ENCODE measurements at regions not wholly inside any gene's neighbourhood (a gene's known extent, or its start where the extent isn't known, plus 50 kb on each side); places are given as distances from the start of the nearest gene placed in this dataset.
"Not testable (repeated sequence)": the region's sequence is repeated elsewhere in the genome, so short reads cannot be mapped to it uniquely, and the experiment has no call there.

GRCh38 chr13:83440465-83440864 is 441.8 kb downstream of the SLITRK1 start:
- Histone ChIP-seq H3K4me1 (ENCODE audit: control extremely low read depth in 1 of 4, control insufficient read depth in 4 of 4, insufficient read depth in 4 of 4, low read length in 3 of 4) (no peaks in the 10 kb centered on the region), H3K9me3 (ENCODE audit: control extremely low read depth in 1 of 5, control insufficient read depth in 4 of 5, insufficient read depth in 2 of 5, low read depth in 1 of 5, low read length in 4 of 5) (peaks cover 0 to 3% (median 0%) of the 10 kb centered on the region in 5 experiments), H3K27me3 (replicated peaks in 2 of 5; ENCODE audit: control insufficient read depth in 4 of 5, insufficient read depth in 5 of 5, low read length in 4 of 5) (no peaks in the 10 kb centered on the region), H3K27ac (ENCODE audit: insufficient read depth in 1 of 2, low read depth in 1 of 2, low read length in 2 of 2, poor library complexity in 1 of 2, severe bottlenecking in 2 of 2) (no peak overlapping the region), H3K4me3 (ENCODE audit: control insufficient read depth in 1 of 7, extremely low read depth in 1 of 7, insufficient read depth in 4 of 7, low read depth in 2 of 7, low read length in 6 of 7) (no peak overlapping the region), H3K36me3 (ENCODE audit: control insufficient read depth in 4 of 4, insufficient read depth in 4 of 4, low read length in 3 of 4) (no peaks in the 10 kb centered on the region)
- DNase-seq = no peak
- POLR2A ChIA-PET = no interaction called here
- no CpG with 5 or more reads among the region's 1 CpG for WGBS (ENCODE audit: insufficient coverage)
- CTCF ChIA-PET = no interaction called here

GRCh38 chr13:83439464-83439863 is 442.8 kb downstream of the SLITRK1 start:
- DNase-seq; H3K4me1 ChIP-seq (ENCODE audit: control extremely low read depth in 1 of 4, control insufficient read depth in 4 of 4, insufficient read depth in 4 of 4, low read length in 3 of 4); H3K27ac ChIP-seq (ENCODE audit: insufficient read depth in 1 of 2, low read depth in 1 of 2, low read length in 2 of 2, poor library complexity in 1 of 2, severe bottlenecking in 2 of 2); POLR2A ChIA-PET; H3K36me3 ChIP-seq (ENCODE audit: control insufficient read depth in 4 of 4, insufficient read depth in 4 of 4, low read length in 3 of 4); H3K4me3 ChIP-seq (ENCODE audit: control insufficient read depth in 1 of 7, extremely low read depth in 1 of 7, insufficient read depth in 4 of 7, low read depth in 2 of 7, low read length in 6 of 7); H3K27me3 ChIP-seq (replicated peaks in 2 of 5; ENCODE audit: control insufficient read depth in 4 of 5, insufficient read depth in 5 of 5, low read length in 4 of 5); H3K9me3 ChIP-seq (ENCODE audit: control extremely low read depth in 1 of 5, control insufficient read depth in 4 of 5, insufficient read depth in 2 of 5, low read depth in 1 of 5, low read length in 4 of 5): not testable (repeated sequence)
- 99% methylated on average over 12 of the region's 12 CpGs for WGBS (ENCODE audit: insufficient coverage)
- CTCF ChIA-PET = interaction anchor here (0.8 kb wide), 1 partner anchor 8 kb away, joined by 3 read pairs; no protein-coding TSS in a partner anchor

GRCh38 chr13:83423861-83424260 is 458.4 kb downstream of the SLITRK1 start:
- CTCF ChIA-PET = no interaction called here
- POLR2A ChIA-PET = no interaction called here
- H3K36me3 ChIP-seq (ENCODE audit: control insufficient read depth in 4 of 4, insufficient read depth in 4 of 4, low read length in 3 of 4) = no peaks in the 10 kb centered on the region
- 100% methylated on average over 1 of the region's 3 CpGs for WGBS (ENCODE audit: insufficient coverage)
- no peak overlapping the region for H3K27ac ChIP-seq (ENCODE audit: insufficient read depth in 1 of 2, low read depth in 1 of 2, low read length in 2 of 2, poor library complexity in 1 of 2, severe bottlenecking in 2 of 2)
- H3K4me3 ChIP-seq (ENCODE audit: control insufficient read depth in 1 of 7, extremely low read depth in 1 of 7, insufficient read depth in 4 of 7, low read depth in 2 of 7, low read length in 6 of 7) = no peak overlapping the region
- no peaks in the 10 kb centered on the region for H3K4me1 ChIP-seq (ENCODE audit: control extremely low read depth in 1 of 4, control insufficient read depth in 4 of 4, insufficient read depth in 4 of 4, low read length in 3 of 4)
- peaks cover 0 to 23% (median 0%) of the 10 kb centered on the region in 5 experiments for H3K9me3 ChIP-seq (ENCODE audit: control extremely low read depth in 1 of 5, control insufficient read depth in 4 of 5, insufficient read depth in 2 of 5, low read depth in 1 of 5, low read length in 4 of 5)
- no peaks in the 10 kb centered on the region for H3K27me3 ChIP-seq (replicated peaks in 2 of 5; ENCODE audit: control insufficient read depth in 4 of 5, insufficient read depth in 5 of 5, low read length in 4 of 5)
- no peak for DNase-seq

- ChIA-PET POLR2A (no interaction called here), CTCF (no interaction called here)
- Histone ChIP-seq H3K4me3 (ENCODE audit: control insufficient read depth in 1 of 7, extremely low read depth in 1 of 7, insufficient read depth in 4 of 7, low read depth in 2 of 7, low read length in 6 of 7) (no peak overlapping the region), H3K27ac (ENCODE audit: insufficient read depth in 1 of 2, low read depth in 1 of 2, low read length in 2 of 2, poor library complexity in 1 of 2, severe bottlenecking in 2 of 2) (no peak overlapping the region), H3K27me3 (replicated peaks in 2 of 5; ENCODE audit: control insufficient read depth in 4 of 5, insufficient read depth in 5 of 5, low read length in 4 of 5) (no peaks in the 10 kb centered on the region), H3K9me3 (ENCODE audit: control extremely low read depth in 1 of 5, control insufficient read depth in 4 of 5, insufficient read depth in 2 of 5, low read depth in 1 of 5, low read length in 4 of 5) (peaks cover 0 to 21% (median 0%) of the 10 kb centered on the region in 5 experiments), H3K4me1 (ENCODE audit: control extremely low read depth in 1 of 4, control insufficient read depth in 4 of 4, insufficient read depth in 4 of 4, low read length in 3 of 4) (no peaks in the 10 kb centered on the region), H3K36me3 (ENCODE audit: control insufficient read depth in 4 of 4, insufficient read depth in 4 of 4, low read length in 3 of 4) (no peaks in the 10 kb centered on the region)
- WGBS (ENCODE audit: insufficient coverage) = no CpG with 5 or more reads among the region's 2 CpGs
- no peak for DNase-seq
These were observed 458.9 kb downstream of the SLITRK1 start for GRCh38 chr13:83423381-83423780.

- no peak for DNase-seq
- Histone ChIP-seq H3K4me3 (ENCODE audit: control insufficient read depth in 1 of 7, extremely low read depth in 1 of 7, insufficient read depth in 4 of 7, low read depth in 2 of 7, low read length in 6 of 7) (no peak overlapping the region), H3K9me3 (ENCODE audit: control extremely low read depth in 1 of 5, control insufficient read depth in 4 of 5, insufficient read depth in 2 of 5, low read depth in 1 of 5, low read length in 4 of 5) (peaks cover 0 to 1% (median 0%) of the 10 kb centered on the region in 5 experiments), H3K27me3 (replicated peaks in 2 of 5; ENCODE audit: control insufficient read depth in 4 of 5, insufficient read depth in 5 of 5, low read length in 4 of 5) (no peaks in the 10 kb centered on the region), H3K36me3 (ENCODE audit: control insufficient read depth in 4 of 4, insufficient read depth in 4 of 4, low read length in 3 of 4) (no peaks in the 10 kb centered on the region), H3K4me1 (ENCODE audit: control extremely low read depth in 1 of 4, control insufficient read depth in 4 of 4, insufficient read depth in 4 of 4, low read length in 3 of 4) (no peaks in the 10 kb centered on the region), H3K27ac (ENCODE audit: insufficient read depth in 1 of 2, low read depth in 1 of 2, low read length in 2 of 2, poor library complexity in 1 of 2, severe bottlenecking in 2 of 2) (no peak overlapping the region)
- WGBS (ENCODE audit: insufficient coverage) = 100% methylated on average over 3 of the region's 4 CpGs
- ChIA-PET CTCF (no interaction called here), POLR2A (no interaction called here)
These were observed 467.9 kb downstream of the SLITRK1 start for GRCh38 chr13:83414393-83414792.

GRCh38 chr13:83386609-83387008 is 495.7 kb downstream of the SLITRK1 start:
- Histone ChIP-seq H3K27me3 (replicated peaks in 2 of 5; ENCODE audit: control insufficient read depth in 4 of 5, insufficient read depth in 5 of 5, low read length in 4 of 5) (no peaks in the 10 kb centered on the region), H3K27ac (ENCODE audit: insufficient read depth in 1 of 2, low read depth in 1 of 2, low read length in 2 of 2, poor library complexity in 1 of 2, severe bottlenecking in 2 of 2) (no peak overlapping the region), H3K36me3 (ENCODE audit: control insufficient read depth in 4 of 4, insufficient read depth in 4 of 4, low read length in 3 of 4) (no peaks in the 10 kb centered on the region), H3K9me3 (ENCODE audit: control extremely low read depth in 1 of 5, control insufficient read depth in 4 of 5, insufficient read depth in 2 of 5, low read depth in 1 of 5, low read length in 4 of 5) (no peaks in the 10 kb centered on the region), H3K4me1 (ENCODE audit: control extremely low read depth in 1 of 4, control insufficient read depth in 4 of 4, insufficient read depth in 4 of 4, low read length in 3 of 4) (no peaks in the 10 kb centered on the region), H3K4me3 (ENCODE audit: control insufficient read depth in 1 of 7, extremely low read depth in 1 of 7, insufficient read depth in 4 of 7, low read depth in 2 of 7, low read length in 6 of 7) (no peak overlapping the region)
- no peak for DNase-seq
- WGBS (ENCODE audit: insufficient coverage) = no CpG with 5 or more reads among the region's 1 CpG
- ChIA-PET POLR2A (no interaction called here), CTCF (no interaction called here)

GRCh38 chr13:83378908-83379307 is 503.4 kb downstream of the SLITRK1 start:
- no peaks in the 10 kb centered on the region for H3K27me3 ChIP-seq (replicated peaks in 2 of 5; ENCODE audit: control insufficient read depth in 4 of 5, insufficient read depth in 5 of 5, low read length in 4 of 5)
- POLR2A ChIA-PET = no interaction called here
- CTCF ChIA-PET = no interaction called here
- no peaks in the 10 kb centered on the region for H3K9me3 ChIP-seq (ENCODE audit: control extremely low read depth in 1 of 5, control insufficient read depth in 4 of 5, insufficient read depth in 2 of 5, low read depth in 1 of 5, low read length in 4 of 5)
- DNase-seq = no peak
- no peaks in the 10 kb centered on the region for H3K4me1 ChIP-seq (ENCODE audit: control extremely low read depth in 1 of 4, control insufficient read depth in 4 of 4, insufficient read depth in 4 of 4, low read length in 3 of 4)
- no peaks in the 10 kb centered on the region for H3K36me3 ChIP-seq (ENCODE audit: control insufficient read depth in 4 of 4, insufficient read depth in 4 of 4, low read length in 3 of 4)
- WGBS (ENCODE audit: insufficient coverage) = no CpG with 5 or more reads among the region's 1 CpG
- H3K4me3 ChIP-seq (ENCODE audit: control insufficient read depth in 1 of 7, extremely low read depth in 1 of 7, insufficient read depth in 4 of 7, low read depth in 2 of 7, low read length in 6 of 7) = no peak overlapping the region
- H3K27ac ChIP-seq (ENCODE audit: insufficient read depth in 1 of 2, low read depth in 1 of 2, low read length in 2 of 2, poor library complexity in 1 of 2, severe bottlenecking in 2 of 2) = no peak overlapping the region

All from common myeloid progenitor, CD34-positive (primary cell).